HG03565 (cell line): ENCODE measurements at regions not wholly inside any gene's neighbourhood (a gene's known extent, or its start where the extent isn't known, plus 50 kb on each side); places are given as distances from the start of the nearest gene placed in this dataset.
A peak's percentile ranks its signal among the peaks of the same experiment; 100 is the strongest.
"Not testable (repeated sequence)": the region's sequence is repeated elsewhere in the genome, so short reads cannot be mapped to it uniquely, and the experiment has no call there.

Source experiments
- ATAC-seq: cut with Tn5 transposase; IDR thresholded peaks from one replicate; pipeline ENCODE4 v1.9.1; 2021; ENCODE audit warnings: mild to moderate bottlenecking, moderate library complexity; ENCODE audit not compliant: unreplicated experiment

- not testable (repeated sequence) for ATAC-seq
Observed at GRCh38 chr15:84094720-84095119, 140.9 kb upstream of the GOLGA6L4 start.

- ATAC-seq, result not testable (repeated sequence)
Observed at GRCh38 chr15:84097053-84097452, 138.5 kb upstream of the GOLGA6L4 start.

GRCh38 chr15:84098604-84099003 is 137.0 kb upstream of the GOLGA6L4 start:
- ATAC-seq, result no peak

- no peak for ATAC-seq
Observed at GRCh38 chr15:84099181-84099580, 136.4 kb upstream of the GOLGA6L4 start.

GRCh38 chr15:84103345-84103744 is 132.2 kb upstream of the GOLGA6L4 start:
- ATAC-seq, result no peak

- no peak for ATAC-seq
Observed at GRCh38 chr15:84104853-84105252, 130.7 kb upstream of the GOLGA6L4 start.

- ATAC-seq, result no peak
Observed at GRCh38 chr15:84108728-84109127, 126.8 kb upstream of the GOLGA6L4 start.

- no peak for ATAC-seq
Observed at GRCh38 chr15:84111575-84111974, 124.0 kb upstream of the GOLGA6L4 start.

GRCh38 chr15:84112025-84112424 is 123.5 kb upstream of the GOLGA6L4 start:
- ATAC-seq, result no peak

GRCh38 chr15:84113919-84114318 is 121.7 kb upstream of the GOLGA6L4 start:
- ATAC-seq, result no peak

- ATAC-seq, result not testable (repeated sequence)
Observed at GRCh38 chr15:84114680-84115079, 120.9 kb upstream of the GOLGA6L4 start.

- ATAC-seq, result not testable (repeated sequence)
Observed at GRCh38 chr15:84119351-84119750, 116.2 kb upstream of the GOLGA6L4 start.

GRCh38 chr15:84120903-84121302 is 114.7 kb upstream of the GOLGA6L4 start:
- not testable (repeated sequence) for ATAC-seq

GRCh38 chr15:84128706-84129105 is 106.9 kb upstream of the GOLGA6L4 start:
- not testable (repeated sequence) for ATAC-seq

GRCh38 chr15:84130098-84130831 is 105.3 kb upstream of the GOLGA6L4 start:
- not testable (repeated sequence) for ATAC-seq

- not testable (repeated sequence) for ATAC-seq
Observed at GRCh38 chr15:84135931-84136456, 99.6 kb upstream of the GOLGA6L4 start.

GRCh38 chr15:84142888-84143337 is 92.7 kb upstream of the GOLGA6L4 start:
- ATAC-seq, result peak; percentile 96

- no peak for ATAC-seq
Observed at GRCh38 chr15:84143753-84144314, 91.7 kb upstream of the GOLGA6L4 start.

GRCh38 chr15:84144946-84145345 is 90.6 kb upstream of the GOLGA6L4 start:
- not testable (repeated sequence) for ATAC-seq

- ATAC-seq, result not testable (repeated sequence)
Observed at GRCh38 chr15:84146299-84146698, 89.3 kb upstream of the GOLGA6L4 start.

GRCh38 chr15:84147307-84147706 is 88.3 kb upstream of the GOLGA6L4 start:
- not testable (repeated sequence) for ATAC-seq
